ENCODE measurements at regions not wholly inside any gene's neighbourhood (a gene's known extent, or its start where the extent isn't known, plus 50 kb on each side); places are given as distances from the start of the nearest gene placed in this dataset.
"Not testable (repeated sequence)": the region's sequence is repeated elsewhere in the genome, so short reads cannot be mapped to it uniquely, and the experiment has no call there.

- DNase-seq, result not testable (repeated sequence)
These were observed 120.2 kb downstream of the IGLL1 start for GRCh38 chr22:23459645-23460516.

- DNase-seq, result no peak
These were observed 121.2 kb downstream of the IGLL1 start for GRCh38 chr22:23458663-23459541.

- DNase-seq, result no peak
These were observed 122.6 kb downstream of the IGLL1 start for GRCh38 chr22:23457380-23457985.

GRCh38 chr22:23456666-23457379, 123.3 kb downstream of the IGLL1 start:
- not testable (repeated sequence) for DNase-seq

GRCh38 chr22:23454345-23454744, 125.7 kb downstream of the IGLL1 start:
- not testable (repeated sequence) for DNase-seq

- DNase-seq, result no peak
These were observed 126.8 kb downstream of the IGLL1 start for GRCh38 chr22:23453277-23453676.

- DNase-seq, result no peak
These were observed 127.7 kb downstream of the IGLL1 start for GRCh38 chr22:23452231-23453010.

GRCh38 chr22:23451452-23452230, 128.4 kb downstream of the IGLL1 start:
- DNase-seq, result not testable (repeated sequence)

GRCh38 chr22:23450821-23451220, 129.3 kb downstream of the IGLL1 start:
- not testable (repeated sequence) for DNase-seq

GRCh38 chr22:23450434-23450795, 129.7 kb downstream of the IGLL1 start:
- DNase-seq, result no peak

GRCh38 chr22:23449748-23450433, 130.2 kb downstream of the IGLL1 start:
- not testable (repeated sequence) for DNase-seq

GRCh38 chr22:23448499-23449288, 131.4 kb downstream of the IGLL1 start:
- not testable (repeated sequence) for DNase-seq

- no peak for DNase-seq
These were observed 133.2 kb downstream of the IGLL1 start for GRCh38 chr22:23446796-23447350.

- not testable (repeated sequence) for DNase-seq
These were observed 133.9 kb downstream of the IGLL1 start for GRCh38 chr22:23446194-23446593.

- DNase-seq, result not testable (repeated sequence)
These were observed 136.2 kb downstream of the IGLL1 start for GRCh38 chr22:23443905-23444304.

GRCh38 chr22:23439581-23439980, 140.5 kb downstream of the IGLL1 start:
- DNase-seq, result not testable (repeated sequence)

- no peak for DNase-seq
These were observed 141.9 kb downstream of the IGLL1 start for GRCh38 chr22:23438216-23438615.

GRCh38 chr22:23437779-23438178, 142.3 kb downstream of the IGLL1 start:
- no peak for DNase-seq

- DNase-seq, result not testable (repeated sequence)
These were observed 143.0 kb downstream of the IGLL1 start for GRCh38 chr22:23437107-23437395.
